NCI-H1930 (cell line): ENCODE measurements at regions not wholly inside any gene's neighbourhood (a gene's known extent, or its start where the extent isn't known, plus 50 kb on each side); places are given as distances from the start of the nearest gene placed in this dataset.

Experiments used
- DNase-seq, 2 experiments: peaks; one replicate each; lab custom pipeline; 2025; lab: John Stamatoyannopoulos, UW

GRCh38 chr5:123811831-123812230, 299.9 kb downstream of the CSNK1G3 start:
- DNase-seq = no peak

- no peak for DNase-seq
These were observed 298.9 kb downstream of the CSNK1G3 start for GRCh38 chr5:123810746-123811340.

GRCh38 chr5:123810253-123810652, 298.3 kb downstream of the CSNK1G3 start:
- DNase-seq = no peak

- DNase-seq = peak; percentile 32 to 62
These were observed 297.7 kb downstream of the CSNK1G3 start for GRCh38 chr5:123809594-123810221.

- no peak for DNase-seq
These were observed 296.7 kb downstream of the CSNK1G3 start for GRCh38 chr5:123808461-123809380.

GRCh38 chr5:123807177-123807945, 295.4 kb downstream of the CSNK1G3 start:
- DNase-seq = no peak

- DNase-seq = no peak
These were observed 294.7 kb downstream of the CSNK1G3 start for GRCh38 chr5:123806644-123807043.

GRCh38 chr5:123805300-123805699, 293.3 kb downstream of the CSNK1G3 start:
- no peak for DNase-seq

- DNase-seq = no peak
These were observed 291.4 kb downstream of the CSNK1G3 start for GRCh38 chr5:123803359-123803758.

- DNase-seq = no peak
These were observed 290.4 kb downstream of the CSNK1G3 start for GRCh38 chr5:123802298-123802951.

GRCh38 chr5:123800640-123801039, 288.7 kb downstream of the CSNK1G3 start:
- no peak for DNase-seq

- DNase-seq = no peak
These were observed 283.7 kb downstream of the CSNK1G3 start for GRCh38 chr5:123795688-123796087.

- DNase-seq = no peak
These were observed 278.2 kb downstream of the CSNK1G3 start for GRCh38 chr5:123790226-123790625.

- no peak for DNase-seq
These were observed 275.7 kb downstream of the CSNK1G3 start for GRCh38 chr5:123787635-123788034.

GRCh38 chr5:123787136-123787535, 275.2 kb downstream of the CSNK1G3 start:
- no peak for DNase-seq

GRCh38 chr5:123786411-123786810, 274.4 kb downstream of the CSNK1G3 start:
- DNase-seq = peak in 1 of 2 experiments; percentile 24

- DNase-seq = peak; percentile 74
These were observed 273.4 kb downstream of the CSNK1G3 start for GRCh38 chr5:123785162-123786071.

GRCh38 chr5:123783421-123783820, 271.4 kb downstream of the CSNK1G3 start:
- DNase-seq = no peak

- no peak for DNase-seq
These were observed 266.7 kb downstream of the CSNK1G3 start for GRCh38 chr5:123778641-123779040.

- no peak for DNase-seq
These were observed 264.8 kb downstream of the CSNK1G3 start for GRCh38 chr5:123776761-123777160.
